GM21360 (cell line): ENCODE measurements at regions not wholly inside any gene's neighbourhood (a gene's known extent, or its start where the extent isn't known, plus 50 kb on each side); places are given as distances from the start of the nearest gene placed in this dataset.

Experiments
- ATAC-seq: cut with Tn5 transposase; IDR thresholded peaks from one replicate; pipeline ENCODE4 v1.9.1; 2021; ENCODE audit warnings: mild to moderate bottlenecking, moderate library complexity; ENCODE audit not compliant: unreplicated experiment

DNA sequence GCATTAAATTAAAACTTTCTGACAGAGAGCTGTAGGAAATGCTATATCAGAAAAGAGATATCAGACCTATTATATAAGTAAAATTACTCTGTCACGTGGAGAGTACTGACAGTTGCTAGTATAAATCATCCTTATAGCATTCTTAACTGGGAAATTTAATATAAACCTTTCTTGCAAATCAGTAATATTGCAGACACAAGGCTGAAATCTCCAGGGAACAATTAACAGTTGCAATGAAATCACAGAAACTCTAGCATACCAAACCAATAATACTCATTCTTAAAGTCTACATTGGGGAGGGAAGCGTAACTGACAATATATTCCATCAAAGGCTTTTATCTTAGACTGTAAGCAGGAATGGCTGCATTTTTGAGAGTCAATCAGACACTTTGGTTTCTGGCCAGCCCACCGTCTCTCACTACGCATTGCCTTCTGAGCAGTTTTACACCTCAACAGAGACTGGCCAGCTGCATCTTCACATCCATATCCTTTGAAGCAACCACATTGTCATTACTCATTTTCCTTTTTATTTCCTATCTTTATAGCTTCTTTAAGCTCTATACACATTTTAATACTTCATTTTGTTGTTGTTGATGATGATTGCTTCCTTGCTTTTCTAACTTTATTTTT is 536.0 kb upstream of the CDH2 start:
- ATAC-seq = no peak

DNA sequence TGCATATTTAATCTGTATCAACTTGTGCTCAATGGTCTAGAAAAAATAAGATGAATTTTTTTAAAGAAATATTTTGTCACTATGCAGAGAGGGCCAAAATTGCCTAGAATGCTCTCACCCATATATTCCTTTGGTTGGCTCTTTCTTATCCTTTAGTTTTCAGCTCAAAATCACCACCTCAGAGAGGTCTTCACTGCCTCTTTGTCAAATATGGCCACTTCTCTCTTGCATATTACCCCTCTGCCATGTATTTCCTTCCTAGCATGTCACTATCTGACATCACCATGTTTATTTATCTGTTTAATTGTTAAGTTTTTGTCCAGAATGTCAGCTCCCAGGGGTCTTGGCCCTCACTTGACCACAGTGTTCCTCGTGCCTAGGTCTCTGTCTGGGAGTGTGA is 535.2 kb upstream of the CDH2 start:
- ATAC-seq = no peak

DNA sequence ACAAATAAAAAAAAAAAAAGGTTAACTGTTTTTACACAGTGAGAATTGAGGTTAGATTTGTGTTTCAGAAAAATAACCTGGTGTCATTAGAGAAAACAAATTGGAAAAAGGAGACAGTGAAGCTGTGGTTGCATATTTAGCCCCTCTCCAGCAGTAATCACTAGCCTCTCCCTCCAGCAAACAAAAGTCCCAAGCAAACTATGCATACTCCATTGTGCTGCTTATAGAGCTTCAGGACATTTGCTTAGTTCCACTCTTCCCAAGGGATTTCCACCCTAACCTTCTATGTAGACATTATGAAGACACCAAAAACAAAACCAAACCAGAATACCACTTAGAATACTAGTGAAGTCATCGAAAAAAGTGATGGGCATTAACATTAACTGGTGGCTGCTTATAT is 534.2 kb upstream of the CDH2 start:
- ATAC-seq = no peak

DNA sequence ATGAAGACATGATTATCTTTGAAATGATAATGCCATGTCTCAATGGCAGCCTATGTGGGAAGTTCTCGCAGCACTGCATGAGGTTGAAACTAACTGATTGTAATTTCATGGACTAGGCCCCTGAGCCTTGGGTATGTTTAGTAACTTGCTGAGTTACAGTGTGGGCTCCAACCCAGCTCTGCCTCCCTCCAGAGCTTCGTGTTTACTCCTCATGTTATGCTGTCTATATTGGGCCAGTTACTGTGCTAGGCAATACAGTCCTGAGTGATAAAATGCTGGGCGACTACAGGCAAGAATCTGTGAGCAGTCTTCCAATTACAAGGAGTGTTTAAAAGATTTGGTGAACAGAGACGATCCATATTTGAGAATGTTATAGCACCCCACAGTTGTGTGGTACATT is 530.1 kb upstream of the CDH2 start:
- no peak for ATAC-seq

DNA sequence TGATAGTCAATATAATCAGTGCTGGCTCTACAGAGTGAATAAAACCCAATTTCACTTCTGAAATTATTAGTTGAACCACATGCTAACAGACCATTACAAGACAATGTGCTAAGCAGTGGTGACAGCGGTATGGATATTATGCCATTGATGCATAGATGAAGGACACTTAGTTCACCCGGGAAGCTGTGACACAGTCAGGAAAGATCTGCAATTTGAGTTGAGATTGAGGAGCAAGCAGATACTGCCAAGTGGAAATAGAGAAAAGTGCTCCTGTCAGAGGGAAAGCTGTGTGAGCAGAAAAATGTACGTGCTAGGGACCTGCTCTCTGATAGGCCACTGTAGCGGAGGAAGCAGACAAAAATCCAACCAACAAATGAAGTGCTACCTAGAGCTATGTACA is 529.5 kb upstream of the CDH2 start:
- ATAC-seq = no peak

DNA sequence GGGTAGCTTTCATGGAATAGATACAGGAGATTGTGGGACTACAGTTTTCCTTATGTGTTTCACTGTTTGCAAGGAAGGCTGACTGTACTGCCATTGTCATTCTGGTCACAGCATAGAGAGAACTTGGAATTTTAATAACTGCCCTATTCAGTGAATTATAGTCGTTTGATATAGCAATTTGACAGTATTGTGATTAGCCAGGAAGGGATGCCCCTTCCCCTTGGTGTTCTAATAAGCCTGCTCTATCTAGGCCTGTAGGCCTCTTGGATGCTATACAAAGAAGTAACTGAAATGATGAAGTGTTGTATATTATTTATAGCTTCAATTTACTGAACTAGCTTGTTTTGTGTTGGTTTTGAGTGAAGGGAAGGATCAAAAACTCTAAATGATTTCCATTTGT is 528.6 kb upstream of the CDH2 start:
- no peak for ATAC-seq

DNA sequence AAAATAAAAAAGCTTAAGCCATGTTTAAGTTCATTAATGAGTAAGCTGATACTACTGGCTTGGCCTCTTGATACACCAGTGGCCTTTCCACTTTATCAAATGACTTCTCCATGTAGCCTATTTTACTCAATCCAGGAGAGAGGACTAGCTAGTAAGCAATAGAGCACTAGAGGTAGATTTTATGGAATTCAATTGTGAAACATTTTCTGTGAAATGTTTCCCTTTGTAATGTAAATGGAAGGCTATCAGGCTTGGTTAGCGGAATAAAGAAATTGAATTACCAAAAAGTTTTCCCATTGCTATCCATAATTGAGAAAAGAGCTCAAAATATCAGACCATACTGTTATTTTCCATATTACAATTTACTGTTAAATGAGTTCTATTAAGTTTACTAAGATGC is 515.4 kb upstream of the CDH2 start:
- ATAC-seq = no peak

DNA sequence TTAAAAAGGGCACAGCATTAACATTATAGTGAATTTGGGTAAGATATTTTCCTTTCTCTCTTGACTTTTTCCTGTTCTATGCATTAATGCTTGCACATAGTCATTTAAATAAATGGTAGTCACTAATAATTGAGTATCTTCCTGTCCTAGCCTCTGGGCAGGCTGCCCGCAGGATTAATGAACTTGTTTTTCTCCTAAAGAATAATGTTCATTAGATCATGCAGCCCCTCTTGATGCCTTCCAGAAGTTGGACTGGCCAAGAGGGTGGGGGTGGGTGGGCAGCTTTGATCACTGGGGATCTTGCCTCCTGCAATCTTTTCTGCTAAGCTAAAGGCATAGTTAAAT is 514.5 kb upstream of the CDH2 start:
- ATAC-seq = no peak

DNA sequence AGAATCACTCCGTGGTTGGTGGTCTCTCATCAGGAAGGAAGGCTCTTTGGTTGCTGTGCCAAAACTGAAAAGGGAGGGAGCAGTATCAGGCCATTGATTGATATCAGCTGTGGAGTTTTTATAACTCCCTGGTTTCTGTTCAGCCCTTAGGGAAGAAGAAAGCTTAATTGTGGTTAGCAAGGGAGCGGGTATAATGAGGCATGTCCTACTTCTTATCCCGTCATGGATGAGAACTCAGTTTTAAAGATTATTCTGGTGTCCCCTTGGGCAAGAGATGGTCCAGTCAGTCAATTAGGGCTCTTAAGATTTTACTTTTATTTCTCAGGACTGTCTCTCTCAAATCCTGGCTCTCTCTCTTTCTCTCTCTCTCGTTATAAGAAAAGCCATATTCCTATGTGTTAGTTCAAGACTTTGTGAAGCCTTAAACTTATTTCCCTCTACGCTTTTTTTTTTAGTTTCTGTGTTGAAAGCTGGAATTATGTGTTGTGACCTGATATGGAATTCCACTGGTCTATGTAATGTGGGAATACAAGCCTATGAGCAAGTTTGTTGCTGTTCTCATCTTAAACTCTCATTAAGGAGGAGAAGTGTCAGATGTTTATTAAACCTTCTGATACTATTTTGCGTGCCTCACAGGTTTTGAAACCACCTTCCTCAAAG is 514.0 kb upstream of the CDH2 start:
- no peak for ATAC-seq

DNA sequence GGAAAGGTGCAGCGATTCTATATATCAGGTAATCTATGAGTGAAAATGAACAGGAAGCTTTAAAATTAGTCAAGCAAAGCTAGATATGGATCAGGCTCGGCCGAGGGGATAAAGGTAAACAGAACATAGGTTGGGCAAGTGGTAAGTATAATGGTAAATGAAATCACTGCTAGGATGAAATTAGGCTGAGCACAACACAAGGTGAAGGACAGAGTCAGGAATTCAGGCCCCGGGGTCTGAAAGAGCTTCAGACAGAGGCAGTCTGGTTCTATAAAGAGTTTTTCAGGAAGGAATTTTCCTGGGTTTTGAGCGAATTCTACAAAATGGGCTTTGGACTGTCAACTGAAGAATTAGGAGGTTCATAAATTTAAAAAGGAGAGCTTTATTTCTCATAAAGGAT is 513.2 kb upstream of the CDH2 start:
- no peak for ATAC-seq

DNA sequence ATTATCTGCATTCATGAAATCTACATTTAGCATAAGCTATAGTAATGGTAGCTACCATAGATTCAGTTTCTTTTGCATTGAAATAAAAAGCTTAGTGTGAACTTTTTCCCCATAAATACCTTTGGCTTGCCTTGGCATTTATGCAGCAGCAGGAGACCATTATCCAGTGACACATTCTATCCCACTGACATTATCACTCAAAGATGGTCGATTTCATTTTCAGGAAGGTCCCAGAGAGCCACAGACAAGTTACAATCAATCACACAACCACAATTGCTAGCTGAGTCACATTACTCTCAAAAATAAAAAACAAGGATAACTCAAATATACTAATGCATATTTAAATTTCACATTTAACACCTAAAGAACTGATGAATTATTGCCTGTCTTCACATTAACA is 512.7 kb upstream of the CDH2 start:
- no peak for ATAC-seq

DNA sequence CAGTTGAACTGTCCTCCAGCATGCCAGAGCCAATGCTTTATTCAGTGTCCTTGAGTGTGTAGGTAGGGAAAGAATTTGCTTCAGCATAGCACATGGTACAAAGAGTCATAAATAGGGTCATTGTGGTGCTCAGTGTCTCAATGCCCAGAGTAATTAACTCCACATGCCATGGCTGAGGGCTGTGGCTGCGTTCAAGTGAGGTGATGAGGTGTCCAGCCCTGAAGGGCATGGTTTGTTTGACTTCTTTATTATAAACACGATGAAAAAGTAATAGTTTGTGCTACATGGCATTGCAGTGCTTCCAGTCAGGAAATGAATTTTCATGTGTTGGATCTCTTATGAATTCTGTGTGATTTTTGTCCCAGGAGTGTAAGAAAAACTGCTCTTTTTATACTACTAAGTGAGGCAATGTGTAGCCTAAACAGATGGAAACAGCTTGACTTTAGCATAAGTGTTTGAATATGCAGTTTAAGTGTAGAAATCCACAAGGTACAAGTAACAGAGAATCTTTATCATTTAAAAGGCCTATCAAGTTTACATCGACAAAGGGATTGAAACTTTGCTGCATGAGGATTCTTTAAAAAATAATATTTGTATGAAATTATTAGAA is 507.9 kb upstream of the CDH2 start:
- no peak for ATAC-seq

DNA sequence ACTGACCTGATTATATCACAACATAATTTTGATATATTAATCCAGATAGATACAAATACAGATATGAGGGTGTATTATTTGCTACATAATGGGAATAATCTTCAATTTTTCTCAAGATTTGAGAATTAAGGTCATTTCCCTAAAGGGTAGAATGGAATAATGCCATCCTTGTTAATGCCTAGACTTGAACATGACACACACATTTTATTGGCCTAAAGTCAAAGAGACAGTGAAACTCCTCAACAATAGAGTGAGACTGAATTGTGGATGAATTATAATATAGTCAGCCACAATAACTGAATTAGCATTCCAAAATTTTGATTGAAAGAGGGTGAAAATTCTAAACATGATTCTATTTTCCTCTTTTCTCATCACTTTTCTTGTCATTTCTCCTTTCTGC is 506.0 kb upstream of the CDH2 start:
- no peak for ATAC-seq

DNA sequence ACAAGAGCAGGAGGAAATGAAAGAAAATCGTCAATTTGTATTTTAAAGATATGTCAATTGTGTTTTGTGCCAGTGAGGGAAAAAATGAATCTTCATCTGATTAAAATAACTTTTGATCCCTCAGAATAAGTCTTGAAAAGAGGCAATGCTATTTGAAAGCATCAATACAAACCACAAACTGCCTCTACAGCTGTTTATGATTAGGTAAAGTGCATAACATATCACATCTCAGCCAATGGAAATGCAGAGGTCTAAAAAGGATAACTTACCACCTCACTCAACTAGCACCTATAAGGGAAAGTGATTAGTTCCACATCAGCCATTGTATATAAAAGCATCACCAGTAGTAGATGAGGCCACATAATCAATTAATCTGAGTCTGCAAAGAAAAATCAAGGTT is 492.2 kb upstream of the CDH2 start:
- no peak for ATAC-seq

DNA sequence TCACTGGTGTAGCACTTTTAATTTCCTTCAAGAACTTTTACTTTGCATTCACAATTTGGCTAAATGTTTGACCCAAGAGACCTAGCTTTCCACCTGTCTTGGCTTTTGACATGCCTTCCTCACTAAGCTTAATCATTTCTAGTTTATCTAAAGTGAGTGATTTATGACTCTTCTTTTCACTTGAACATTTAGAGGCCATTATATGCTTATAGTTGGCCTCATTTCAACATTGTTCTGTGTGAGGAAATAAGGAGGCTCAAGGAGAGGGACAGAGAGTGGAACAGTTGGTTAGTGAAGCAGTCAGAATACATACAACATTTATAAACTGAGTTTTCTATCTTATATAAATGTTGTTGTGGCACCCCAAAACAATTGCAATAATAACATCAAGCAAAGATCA is 489.3 kb upstream of the CDH2 start:
- no peak for ATAC-seq

DNA sequence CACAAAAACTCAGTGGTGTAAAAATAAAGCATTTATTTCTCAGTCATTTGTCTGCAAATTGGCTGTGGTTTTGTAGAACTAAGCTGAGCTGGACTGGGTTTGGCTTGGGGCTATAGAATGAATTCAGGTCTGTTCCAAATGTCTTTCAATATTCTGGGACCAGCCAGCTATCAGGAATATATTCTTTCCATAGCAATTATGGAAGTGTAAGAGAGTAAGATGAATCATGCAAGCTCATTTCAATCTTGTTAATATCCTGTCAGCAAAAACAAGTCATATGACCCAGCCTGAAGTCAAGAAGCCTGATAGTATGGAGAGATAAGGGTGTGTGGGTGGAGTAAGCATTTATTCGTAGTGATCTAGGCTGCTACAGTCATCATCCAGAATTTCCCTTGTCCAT is 481.0 kb upstream of the CDH2 start:
- ATAC-seq = no peak

DNA sequence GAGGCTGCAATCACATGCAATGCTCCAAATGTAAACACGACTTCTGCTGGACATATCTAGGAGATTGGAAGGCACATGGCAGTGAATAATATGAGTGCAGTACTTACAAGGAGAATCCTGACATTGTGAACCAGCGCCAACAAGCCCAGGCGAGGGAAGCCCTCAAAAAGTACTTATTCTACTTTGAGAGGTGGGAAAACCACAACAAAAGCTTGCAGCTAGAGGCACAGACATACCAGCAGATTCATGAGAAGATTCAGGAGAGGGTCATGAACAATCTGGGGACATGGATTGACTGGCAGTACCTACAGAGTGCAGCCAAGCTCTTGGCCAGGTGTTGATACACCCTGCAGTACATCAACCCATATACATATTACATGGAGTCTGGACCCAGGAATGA is 475.7 kb upstream of the CDH2 start:
- no peak for ATAC-seq

DNA sequence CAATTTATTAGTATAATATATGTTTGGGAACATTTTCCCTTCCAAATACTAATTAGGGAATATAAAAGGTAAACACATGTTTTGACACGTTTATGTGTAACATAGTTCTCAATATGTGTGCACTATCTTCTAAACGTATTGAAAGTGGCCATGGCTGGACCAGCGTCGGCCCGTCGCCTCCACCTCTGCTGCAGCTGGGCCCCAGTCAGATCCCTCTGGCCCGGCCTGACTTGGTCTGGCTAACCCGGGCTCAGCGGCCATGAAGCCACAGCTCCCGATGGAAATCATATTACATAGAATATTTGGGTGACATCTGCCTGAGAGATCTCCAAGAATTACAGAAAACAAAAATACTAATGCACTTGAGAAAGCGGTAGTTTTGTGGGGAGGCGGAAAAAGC is 474.4 kb upstream of the CDH2 start:
- no peak for ATAC-seq

DNA sequence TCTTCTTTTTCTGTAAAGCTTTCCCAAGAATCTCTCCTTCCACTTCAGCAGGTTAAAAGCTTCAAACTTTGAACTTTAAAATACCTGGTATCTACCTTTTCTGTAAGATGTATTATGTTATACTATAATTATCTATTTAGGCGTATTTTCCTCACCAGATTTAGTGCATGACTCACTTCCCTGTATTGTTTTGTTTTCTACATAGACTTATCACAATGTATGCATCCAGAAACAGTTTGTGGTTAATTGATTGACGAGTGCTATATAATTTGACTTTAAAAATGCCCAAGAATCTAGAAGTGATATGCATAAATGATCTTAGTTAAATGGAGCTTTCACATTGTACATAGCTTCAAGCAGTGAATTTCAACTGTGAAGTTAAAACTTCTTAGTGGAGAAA is 473.9 kb upstream of the CDH2 start:
- ATAC-seq = no peak

DNA sequence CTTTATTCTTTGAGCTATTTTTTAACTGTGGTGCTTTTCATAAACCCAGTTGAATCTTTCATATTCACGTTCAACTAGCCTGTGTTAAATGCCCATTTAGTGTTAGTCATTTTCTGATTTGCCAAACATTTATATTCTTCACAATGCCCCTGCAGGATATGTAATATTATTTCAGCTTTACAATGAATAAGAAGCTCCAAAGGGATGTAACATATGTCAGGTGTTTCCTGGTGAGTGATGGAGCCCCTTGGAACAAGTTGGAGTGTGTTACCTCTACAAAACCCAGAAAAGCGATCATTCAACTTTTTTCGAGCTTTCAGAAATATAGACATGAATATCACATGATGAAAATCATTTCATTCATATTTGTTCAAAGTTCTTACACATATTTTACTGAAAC is 471.0 kb upstream of the CDH2 start:
- ATAC-seq = no peak

DNA sequence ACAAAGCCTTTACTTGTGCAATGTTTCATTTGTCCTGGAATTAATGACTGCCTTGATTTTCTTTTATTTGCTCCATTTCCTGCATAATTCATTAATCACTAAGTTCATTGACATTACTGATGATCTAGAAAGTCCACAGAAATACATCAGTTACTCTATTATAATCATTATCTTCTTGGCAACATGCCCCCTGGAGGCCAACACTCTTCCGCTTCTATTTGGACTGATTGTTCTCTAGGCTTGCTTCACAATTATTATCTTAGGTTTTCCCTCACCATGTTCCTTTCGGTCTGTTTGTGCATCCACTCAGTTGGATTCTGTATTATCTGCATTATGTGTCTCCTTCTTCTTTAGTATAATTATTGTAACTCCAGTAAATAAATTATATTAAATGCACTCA is 461.0 kb upstream of the CDH2 start:
- ATAC-seq = no peak

DNA sequence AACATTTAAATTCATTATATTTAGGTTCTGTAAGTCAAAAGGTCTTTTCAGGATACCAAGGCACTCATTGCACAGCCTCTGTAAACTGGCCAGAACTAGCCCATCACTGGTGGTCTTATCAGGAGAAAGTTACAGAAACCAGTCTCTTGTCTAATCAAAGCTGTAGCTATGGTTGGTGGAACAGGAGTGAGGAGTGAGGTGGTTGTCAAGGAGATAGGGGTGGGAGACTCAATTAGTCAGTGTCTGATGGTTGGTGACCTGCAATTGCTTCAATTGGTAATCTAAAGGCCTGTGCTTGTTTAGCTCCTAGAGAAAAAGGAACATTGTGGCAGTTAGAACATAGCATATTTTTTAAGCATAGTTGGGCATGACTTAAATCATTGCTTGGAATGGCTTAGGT is 458.6 kb upstream of the CDH2 start:
- ATAC-seq = no peak

DNA sequence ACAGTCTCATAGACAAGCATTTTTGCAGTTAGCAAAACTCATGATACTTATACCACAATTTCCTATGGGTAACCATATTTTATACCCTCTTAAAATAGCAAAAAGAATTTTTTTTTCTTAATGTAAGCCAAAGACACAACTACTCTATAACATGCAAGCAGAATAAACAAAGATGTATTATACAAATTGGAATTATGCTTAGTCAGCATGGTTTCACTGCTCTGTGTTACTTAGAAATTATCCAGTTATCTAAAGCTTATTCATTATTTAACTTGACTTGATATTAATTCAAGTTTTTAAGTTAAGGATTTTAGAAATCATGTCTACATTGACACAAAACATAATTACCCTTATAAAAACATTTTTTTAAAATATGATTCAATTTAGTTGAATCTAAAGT is 449.8 kb upstream of the CDH2 start:
- ATAC-seq = no peak
